GM20000 (cell line): ENCODE measurements at regions not wholly inside any gene's neighbourhood (a gene's known extent, or its start where the extent isn't known, plus 50 kb on each side); places are given as distances from the start of the nearest gene placed in this dataset.

Experiments
- DNase-seq: peaks from one replicate; pipeline ENCODE4 v3.0.0; 2012; ENCODE audit warnings: low spot score
- CTCF ChIP-seq: IDR thresholded peaks from 2 replicates; pipeline ENCODE4 v1.5.1; 2012; ENCODE audit warnings: mild to moderate bottlenecking, control low read depth; ENCODE audit errors: extremely low read depth, missing control alignments

GRCh38 chr6:14620522-14620921 lies 502.9 kb downstream of the CD83 start:
- TF ChIP-seq CTCF: no peak
- DNase-seq: no peak

GRCh38 chr6:14621518-14621917 lies 503.9 kb downstream of the CD83 start:
- DNase-seq: no peak
- no peak for TF ChIP-seq CTCF

- TF ChIP-seq CTCF: no peak
- no peak for DNase-seq
Measured at GRCh38 chr6:14622085-14622484, 504.5 kb downstream of the CD83 start.

- DNase-seq: no peak
- TF ChIP-seq CTCF: no peak
Measured at GRCh38 chr6:14622909-14623505, 505.4 kb downstream of the CD83 start.

- no peak for TF ChIP-seq CTCF
- DNase-seq: no peak
Measured at GRCh38 chr6:14625173-14625895, 507.8 kb downstream of the CD83 start.

GRCh38 chr6:14626556-14626955 lies 509.0 kb downstream of the CD83 start:
- TF ChIP-seq CTCF: no peak
- no peak for DNase-seq

GRCh38 chr6:14630016-14630415 lies 512.4 kb downstream of the CD83 start:
- no peak for TF ChIP-seq CTCF

More at GRCh38 chr6:14630016-14630415, 512.4 kb downstream of the CD83 start:
- no peak for DNase-seq
